CD8-positive, alpha-beta memory T cell (primary cell): ENCODE measurements at regions not wholly inside any gene's neighbourhood (a gene's known extent, or its start where the extent isn't known, plus 50 kb on each side); places are given as distances from the start of the nearest gene placed in this dataset.
A peak's percentile ranks its signal among the peaks of the same experiment; 100 is the strongest.
"Not testable (repeated sequence)": the region's sequence is repeated elsewhere in the genome, so short reads cannot be mapped to it uniquely, and the experiment has no call there.

Experiments
- CTCF ChIA-PET: fragments of 350-600 bp; sonication (Branson Sonifier 250); formaldehyde crosslinking; loops from one replicate; lab custom pipeline; 2021; ENCODE audit warnings: antibody characterized with exemption; lab: Charles Lee
- POLR2A ChIA-PET: fragments of 350-600 bp; sonication (Branson Sonifier 250); formaldehyde crosslinking; loops from one replicate; lab custom pipeline; 2021; ENCODE audit warnings: antibody characterized with exemption; lab: Charles Lee
- DNase-seq, 5 donors: peaks; one replicate each; pipeline versions ENCODE4 v3.0.0 to v3.0.0-alpha.2; 2020 to 2022; ENCODE audit warnings: mixed read lengths in 1 of 5
- H3K27ac ChIP-seq: one replicate; pipeline ENCODE4 v1.7.0; 2013; ENCODE audit warnings: low read depth, mild to moderate bottlenecking, low read length, moderate library complexity
- H3K27me3 ChIP-seq: 2 replicates; pipeline ENCODE4 v1.7.0; 2013; ENCODE audit warnings: low read length, mild to moderate bottlenecking; ENCODE audit not compliant: insufficient read depth, poor library complexity, severe bottlenecking
- H3K36me3 ChIP-seq: 2 replicates; pipeline ENCODE4 v1.7.0; 2013; ENCODE audit warnings: mild to moderate bottlenecking, low read length, moderate library complexity; ENCODE audit not compliant: insufficient read depth
- H3K4me1 ChIP-seq: 2 replicates; pipeline ENCODE4 v1.7.0; 2013; ENCODE audit warnings: mild to moderate bottlenecking, low read length, moderate library complexity; ENCODE audit not compliant: insufficient read depth
- H3K4me3 ChIP-seq: 2 replicates; pipeline ENCODE4 v1.7.0; 2013; ENCODE audit warnings: mild to moderate bottlenecking, low read length
- H3K9me3 ChIP-seq: 2 replicates; pipeline ENCODE4 v1.7.0; 2013; ENCODE audit warnings: mild to moderate bottlenecking, low read length
- H3K27ac Mint-ChIP-seq, 8 donors: one replicate each; pipeline ENCODE4 v1.8.0; 2020 to 2021; ENCODE audit warnings: mixed read lengths in 8 of 8, mild to moderate bottlenecking in 6 of 8, inconsistent platforms in 3 of 8, moderate library complexity in 3 of 8
- H3K27me3 Mint-ChIP-seq, 2 donors: one replicate each; pipeline ENCODE4 v1.8.0; 2020 to 2021; ENCODE audit warnings: mixed read lengths in 2 of 2, mild to moderate bottlenecking in 1 of 2, moderate library complexity in 1 of 2
- H3K36me3 Mint-ChIP-seq, 3 donors: one replicate each; pipeline ENCODE4 v1.8.0; 2020 to 2021; ENCODE audit warnings: mixed read lengths in 3 of 3, inconsistent platforms in 1 of 3, mild to moderate bottlenecking in 1 of 3
- H3K4me1 Mint-ChIP-seq, 3 donors: one replicate each; pipeline ENCODE4 v1.8.0; 2020 to 2021; ENCODE audit warnings: mixed read lengths in 3 of 3, inconsistent platforms in 1 of 3, mild to moderate bottlenecking in 1 of 3
- H3K4me3 Mint-ChIP-seq, 7 donors: one replicate each; pipeline ENCODE4 v1.8.0; 2020 to 2021; ENCODE audit warnings: mixed read lengths in 7 of 7, mild to moderate bottlenecking in 6 of 7, moderate library complexity in 4 of 7, inconsistent platforms in 2 of 7
- H3K9me3 Mint-ChIP-seq, 5 donors: one replicate each; pipeline ENCODE4 v1.8.0; 2020 to 2022; ENCODE audit warnings: mixed read lengths in 5 of 5, mild to moderate bottlenecking in 3 of 5, moderate library complexity in 2 of 5, inconsistent platforms in 1 of 5

GRCh38 chr2:37738266-37738885, 66.9 kb upstream of the CDC42EP3 start:
- H3K9me3 ChIP-seq, result no peaks in the 10 kb centered on the region
- H3K4me1 ChIP-seq, result no peaks in the 10 kb centered on the region
- Mint-ChIP-seq H3K27ac (no peak overlapping the region), H3K4me3 (no peak overlapping the region), H3K4me1 (peaks cover 0 to 4% (median 0%) of the 10 kb centered on the region in 3 donors), H3K9me3 (no peaks in the 10 kb centered on the region), H3K36me3 (peaks cover 0 to 3% (median 0%) of the 10 kb centered on the region in 3 donors), H3K27me3 (no peaks in the 10 kb centered on the region)
- H3K36me3 ChIP-seq, result no peaks in the 10 kb centered on the region
- ChIA-PET CTCF (no interaction called here), POLR2A (no interaction called here)
- H3K27me3 ChIP-seq, result no peaks in the 10 kb centered on the region
- DNase-seq, result no peak
- H3K4me3 ChIP-seq, result no peak overlapping the region
- no peak overlapping the region for H3K27ac ChIP-seq

GRCh38 chr2:37739153-37739552, 67.7 kb upstream of the CDC42EP3 start:
- H3K4me1 ChIP-seq, result no peaks in the 10 kb centered on the region
- no peaks in the 10 kb centered on the region for H3K27me3 ChIP-seq
- peaks cover 0 to 1% (median 0%) of the 10 kb centered on the region in 3 donors for H3K36me3 Mint-ChIP-seq
- no peaks in the 10 kb centered on the region for H3K9me3 Mint-ChIP-seq
- peaks cover 0 to 4% (median 0%) of the 10 kb centered on the region in 3 donors for H3K4me1 Mint-ChIP-seq
- H3K4me3 ChIP-seq, result no peak overlapping the region
- H3K27me3 Mint-ChIP-seq, result no peaks in the 10 kb centered on the region
- no peaks in the 10 kb centered on the region for H3K9me3 ChIP-seq
- peak overlapping the region in 2 of 8 donors; percentile 40 to 76 for H3K27ac Mint-ChIP-seq
- ChIA-PET POLR2A (no interaction called here), CTCF (no interaction called here)
- no peaks in the 10 kb centered on the region for H3K36me3 ChIP-seq
- DNase-seq, result no peak
- H3K4me3 Mint-ChIP-seq, result no peak overlapping the region
- no peak overlapping the region for H3K27ac ChIP-seq

- H3K27me3 ChIP-seq, result no peaks in the 10 kb centered on the region
- no peaks in the 10 kb centered on the region for H3K4me1 ChIP-seq
- H3K27ac ChIP-seq, result no peak overlapping the region
- Mint-ChIP-seq H3K27me3 (no peaks in the 10 kb centered on the region), H3K27ac (no peak overlapping the region), H3K9me3 (no peaks in the 10 kb centered on the region), H3K4me3 (no peak overlapping the region), H3K4me1 (peaks cover 0 to 4% (median 0%) of the 10 kb centered on the region in 3 donors), H3K36me3 (peaks cover 0 to 1% (median 0%) of the 10 kb centered on the region in 3 donors)
- ChIA-PET CTCF (no interaction called here), POLR2A (no interaction called here)
- H3K4me3 ChIP-seq, result no peak overlapping the region
- no peak for DNase-seq
- H3K36me3 ChIP-seq, result no peaks in the 10 kb centered on the region
- no peaks in the 10 kb centered on the region for H3K9me3 ChIP-seq
These were observed 68.8 kb upstream of the CDC42EP3 start for GRCh38 chr2:37740164-37740739.

- H3K4me3 ChIP-seq, result no peak overlapping the region
- H3K27me3 ChIP-seq, result no peaks in the 10 kb centered on the region
- H3K9me3 ChIP-seq, result no peaks in the 10 kb centered on the region
- Mint-ChIP-seq H3K9me3 (no peaks in the 10 kb centered on the region), H3K36me3 (peaks cover 0 to 1% (median 0%) of the 10 kb centered on the region in 3 donors), H3K27ac (no peak overlapping the region), H3K27me3 (no peaks in the 10 kb centered on the region), H3K4me1 (peaks cover 2 to 6% (median 2%) of the 10 kb centered on the region in 3 donors), H3K4me3 (no peak overlapping the region)
- no peaks in the 10 kb centered on the region for H3K36me3 ChIP-seq
- DNase-seq, result no peak
- H3K4me1 ChIP-seq, result no peaks in the 10 kb centered on the region
- CTCF ChIA-PET, result no interaction called here
- POLR2A ChIA-PET, result no interaction called here
- no peak overlapping the region for H3K27ac ChIP-seq
These were observed 70.8 kb upstream of the CDC42EP3 start for GRCh38 chr2:37742286-37742685.

- Histone ChIP-seq H3K4me3 (no peak overlapping the region), H3K4me1 (no peaks in the 10 kb centered on the region), H3K9me3 (no peaks in the 10 kb centered on the region), H3K27ac (no peak overlapping the region), H3K27me3 (no peaks in the 10 kb centered on the region), H3K36me3 (no peaks in the 10 kb centered on the region)
- Mint-ChIP-seq H3K27me3 (no peaks in the 10 kb centered on the region), H3K9me3 (no peaks in the 10 kb centered on the region), H3K4me3 (no peak overlapping the region), H3K4me1 (peaks cover 3 to 13% (median 12%) of the 10 kb centered on the region in 3 donors), H3K36me3 (peaks cover 0 to 3% (median 0%) of the 10 kb centered on the region in 3 donors), H3K27ac (no peak overlapping the region)
- ChIA-PET CTCF (no interaction called here), POLR2A (no interaction called here)
- DNase-seq, result no peak
These were observed 72.6 kb upstream of the CDC42EP3 start for GRCh38 chr2:37744010-37744409.

- CTCF ChIA-PET, H3K9me3 ChIP-seq, POLR2A ChIA-PET: not testable (repeated sequence)
These were observed 73.5 kb upstream of the CDC42EP3 start for GRCh38 chr2:37744961-37745360.

GRCh38 chr2:37746011-37746410, 74.6 kb upstream of the CDC42EP3 start:
- H3K36me3 ChIP-seq, H3K27me3 Mint-ChIP-seq, POLR2A ChIA-PET, H3K27ac ChIP-seq, H3K9me3 ChIP-seq, H3K4me3 Mint-ChIP-seq, H3K36me3 Mint-ChIP-seq, H3K4me3 ChIP-seq, H3K4me1 ChIP-seq, H3K27me3 ChIP-seq, H3K9me3 Mint-ChIP-seq, H3K27ac Mint-ChIP-seq, DNase-seq, CTCF ChIA-PET: not testable (repeated sequence)
- H3K4me1 Mint-ChIP-seq, result peaks cover 3 to 13% (median 9%) of the 10 kb centered on the region in 3 donors

More at GRCh38 chr2:37744961-37745360, 73.5 kb upstream of the CDC42EP3 start:
- peaks cover 3 to 13% (median 12%) of the 10 kb centered on the region in 3 donors for H3K4me1 Mint-ChIP-seq
- not testable (repeated sequence) for H3K36me3 ChIP-seq, H3K4me1 ChIP-seq, H3K27me3 ChIP-seq, H3K9me3 Mint-ChIP-seq, H3K27ac ChIP-seq, DNase-seq, H3K36me3 Mint-ChIP-seq, H3K4me3 Mint-ChIP-seq, H3K27me3 Mint-ChIP-seq, H3K4me3 ChIP-seq
- peak overlapping the region in 1 of 8 donors; percentile 68 for H3K27ac Mint-ChIP-seq

- H3K27ac ChIP-seq, result no peak overlapping the region
- no peaks in the 10 kb centered on the region for H3K27me3 ChIP-seq
- Mint-ChIP-seq H3K27ac (no peak overlapping the region), H3K27me3 (peaks cover 0 to 1% of the 10 kb centered on the region in 2 donors), H3K9me3 (no peaks in the 10 kb centered on the region), H3K4me1 (peaks cover 3 to 13% (median 9%) of the 10 kb centered on the region in 3 donors), H3K4me3 (no peak overlapping the region), H3K36me3 (peaks cover 0 to 5% (median 2%) of the 10 kb centered on the region in 3 donors)
- no peak for DNase-seq
- POLR2A ChIA-PET, result no interaction called here
- H3K9me3 ChIP-seq, result no peaks in the 10 kb centered on the region
- CTCF ChIA-PET, result no interaction called here
- no peaks in the 10 kb centered on the region for H3K4me1 ChIP-seq
- H3K36me3 ChIP-seq, result no peaks in the 10 kb centered on the region
- no peak overlapping the region for H3K4me3 ChIP-seq
These were observed 75.4 kb upstream of the CDC42EP3 start for GRCh38 chr2:37746883-37747282.
